Endodermal cell (in vitro differentiated cells): ENCODE measurements at regions not wholly inside any gene's neighbourhood (a gene's known extent, or its start where the extent isn't known, plus 50 kb on each side); places are given as distances from the start of the nearest gene placed in this dataset.

Experiments
- DNase-seq: peaks from one replicate; pipeline ENCODE4 v3.0.0-alpha.2; 2017
- H3K27ac ChIP-seq: 2 replicates; pipeline ENCODE4 v1.5.1; 2013; ENCODE audit warnings: mild to moderate bottlenecking, low read depth, low read length, moderate library complexity
- H3K27me3 ChIP-seq: 2 replicates; pipeline ENCODE4 v1.6.1; 2013; ENCODE audit warnings: mild to moderate bottlenecking, low read length, moderate library complexity; ENCODE audit not compliant: insufficient read depth, control insufficient read depth, poor library complexity, severe bottlenecking
- H3K36me3 ChIP-seq: 2 replicates; pipeline ENCODE4 v1.7.0; 2013; ENCODE audit warnings: mild to moderate bottlenecking, low read length, moderate library complexity; ENCODE audit not compliant: control insufficient read depth, insufficient read depth
- H3K4me1 ChIP-seq: one replicate; pipeline ENCODE4 v1.7.0; 2013; ENCODE audit warnings: low read length; ENCODE audit not compliant: control insufficient read depth, insufficient read depth
- H3K4me3 ChIP-seq: 2 replicates; pipeline ENCODE4 v1.5.1; 2013; ENCODE audit warnings: mild to moderate bottlenecking, low read length, moderate library complexity
- H3K9ac ChIP-seq: 2 replicates; pipeline ENCODE4 v1.6.1; 2013; ENCODE audit warnings: mild to moderate bottlenecking, low read length, moderate library complexity; ENCODE audit not compliant: poor library complexity, severe bottlenecking; ENCODE audit errors: extremely low read depth
- H3K9me3 ChIP-seq: 2 replicates; pipeline ENCODE4 v1.6.1; 2013; ENCODE audit warnings: mild to moderate bottlenecking, low read length, moderate library complexity; ENCODE audit not compliant: control insufficient read depth
- H3K27ac Mint-ChIP-seq: 2 replicates; pipeline ENCODE4 v1.8.0; 2020; ENCODE audit warnings: mixed read lengths
- H3K27me3 Mint-ChIP-seq: 2 replicates; pipeline ENCODE4 v1.8.0; 2021; ENCODE audit warnings: mild to moderate bottlenecking, mixed read lengths; ENCODE audit not compliant: insufficient read depth
- H3K36me3 Mint-ChIP-seq: 2 replicates; pipeline ENCODE4 v1.8.0; 2020; ENCODE audit warnings: low read depth, mixed read lengths
- H3K4me1 Mint-ChIP-seq: 2 replicates; pipeline ENCODE4 v1.8.0; 2020; ENCODE audit warnings: mixed read lengths
- H3K4me3 Mint-ChIP-seq: 2 replicates; pipeline ENCODE4 v1.8.0; 2020; ENCODE audit warnings: mild to moderate bottlenecking, moderate library complexity, mixed read lengths
- H3K9me3 Mint-ChIP-seq: 2 replicates; pipeline ENCODE4 v1.8.0; 2020; ENCODE audit warnings: mild to moderate bottlenecking, mixed read lengths
- WGBS, 2 experiments: methylation state at CpG; one replicate each; pipeline versions ENCODE4 v1.1.5 to v1.1.7; 2013; ENCODE audit warnings: missing lambda C conversion rate in 2 of 2, mixed read lengths in 1 of 2; ENCODE audit not compliant: insufficient coverage in 1 of 2, insufficient read length in 1 of 2; 5-methylcytosine and 5-hydroxymethylcytosine counted together
- TF ChIP-seq, protein P1 (sequence below): fragments of 200-600 bp; sonication (generic); conservative IDR thresholded peaks from 2 replicates; pipeline ENCODE4 v1.5.0; 2021; ENCODE audit warnings: antibody characterized with exemption, mild to moderate bottlenecking

DNA sequence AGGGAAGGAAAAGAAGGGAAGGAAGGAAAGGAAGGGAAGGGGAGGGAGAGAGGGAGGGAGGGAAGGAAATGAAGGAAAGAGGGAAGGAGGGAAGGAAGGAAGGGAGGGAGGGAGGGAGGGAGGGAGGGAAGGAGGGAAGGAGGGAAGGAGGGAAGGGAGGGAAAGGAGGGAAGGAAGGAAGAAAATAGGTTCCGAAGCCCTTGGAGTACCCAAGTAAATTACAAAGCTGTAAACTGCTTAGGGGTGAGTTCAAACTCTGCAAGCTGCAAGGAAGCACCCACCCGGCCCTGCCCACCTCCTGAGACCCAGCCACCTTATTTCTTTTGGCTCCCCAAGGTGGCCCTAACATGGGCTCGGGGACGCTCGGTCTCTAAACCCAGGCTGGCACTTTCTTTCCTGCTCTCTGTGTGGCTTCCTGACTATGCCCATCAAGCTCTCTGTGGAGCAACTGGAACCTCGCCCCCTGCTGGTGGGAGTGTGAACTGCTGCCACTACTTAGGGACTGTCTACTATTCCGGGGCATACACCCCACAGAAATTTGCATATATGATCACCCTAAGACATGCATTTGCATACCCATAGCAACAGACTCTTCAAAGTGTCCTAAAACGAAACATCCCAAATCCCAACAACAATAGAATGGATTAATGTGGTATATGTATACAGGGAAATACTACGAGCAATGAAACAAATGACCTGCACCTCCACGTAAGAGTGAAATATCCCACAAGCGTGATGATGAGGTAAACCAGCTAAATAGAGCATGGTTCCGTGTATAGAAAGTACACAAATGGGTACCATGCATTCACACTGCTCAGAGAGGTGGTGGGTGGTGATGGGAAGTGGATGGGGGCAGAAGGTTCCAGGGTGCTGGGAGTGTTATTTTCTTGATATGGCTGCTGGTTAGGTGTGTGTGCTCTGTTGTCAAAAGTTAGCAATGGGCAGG is 151.7 kb upstream of the TBL1X start:
- no peaks in the 10 kb centered on the region for H3K36me3 Mint-ChIP-seq
- H3K27ac Mint-ChIP-seq = no peak overlapping the region
- Histone ChIP-seq H3K27ac (no peak overlapping the region), H3K9ac (no peak overlapping the region), H3K4me3 (no peak overlapping the region), H3K4me1 (no peaks in the 10 kb centered on the region), H3K9me3 (no peaks in the 10 kb centered on the region), H3K36me3 (no peaks in the 10 kb centered on the region), H3K27me3 (no peaks in the 10 kb centered on the region)
- TF ChIP-seq, protein P1, sequence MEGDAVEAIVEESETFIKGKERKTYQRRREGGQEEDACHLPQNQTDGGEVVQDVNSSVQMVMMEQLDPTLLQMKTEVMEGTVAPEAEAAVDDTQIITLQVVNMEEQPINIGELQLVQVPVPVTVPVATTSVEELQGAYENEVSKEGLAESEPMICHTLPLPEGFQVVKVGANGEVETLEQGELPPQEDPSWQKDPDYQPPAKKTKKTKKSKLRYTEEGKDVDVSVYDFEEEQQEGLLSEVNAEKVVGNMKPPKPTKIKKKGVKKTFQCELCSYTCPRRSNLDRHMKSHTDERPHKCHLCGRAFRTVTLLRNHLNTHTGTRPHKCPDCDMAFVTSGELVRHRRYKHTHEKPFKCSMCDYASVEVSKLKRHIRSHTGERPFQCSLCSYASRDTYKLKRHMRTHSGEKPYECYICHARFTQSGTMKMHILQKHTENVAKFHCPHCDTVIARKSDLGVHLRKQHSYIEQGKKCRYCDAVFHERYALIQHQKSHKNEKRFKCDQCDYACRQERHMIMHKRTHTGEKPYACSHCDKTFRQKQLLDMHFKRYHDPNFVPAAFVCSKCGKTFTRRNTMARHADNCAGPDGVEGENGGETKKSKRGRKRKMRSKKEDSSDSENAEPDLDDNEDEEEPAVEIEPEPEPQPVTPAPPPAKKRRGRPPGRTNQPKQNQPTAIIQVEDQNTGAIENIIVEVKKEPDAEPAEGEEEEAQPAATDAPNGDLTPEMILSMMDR = peak; percentile 84
- H3K9me3 Mint-ChIP-seq = peaks cover 53% of the 10 kb centered on the region
- no peak overlapping the region for H3K4me3 Mint-ChIP-seq
- H3K27me3 Mint-ChIP-seq = no peaks in the 10 kb centered on the region
- 76 to 94% methylated on average over 3 to 10 of the region's 12 CpGs for WGBS, 2 experiments
- DNase-seq = peak; percentile 78
- no peaks in the 10 kb centered on the region for H3K4me1 Mint-ChIP-seq

- Histone ChIP-seq H3K9ac (no peak overlapping the region), H3K9me3 (no peaks in the 10 kb centered on the region), H3K27me3 (no peaks in the 10 kb centered on the region), H3K27ac (no peak overlapping the region), H3K36me3 (no peaks in the 10 kb centered on the region), H3K4me1 (no peaks in the 10 kb centered on the region), H3K4me3 (no peak overlapping the region)
- Mint-ChIP-seq H3K4me1 (no peaks in the 10 kb centered on the region), H3K9me3 (peaks cover 52% of the 10 kb centered on the region), H3K27me3 (no peaks in the 10 kb centered on the region), H3K4me3 (no peak overlapping the region), H3K27ac (no peak overlapping the region), H3K36me3 (no peaks in the 10 kb centered on the region)
- WGBS, 2 experiments = 96% methylated on average over 3 of the region's 3 CpGs; no CpG with 5 or more reads in 1 of the 2 experiments
- TF ChIP-seq, protein P1 = no peak
- DNase-seq = no peak
Observed at GRCh38 chrX:9315086-9315485, 149.8 kb upstream of the TBL1X start.

DNA sequence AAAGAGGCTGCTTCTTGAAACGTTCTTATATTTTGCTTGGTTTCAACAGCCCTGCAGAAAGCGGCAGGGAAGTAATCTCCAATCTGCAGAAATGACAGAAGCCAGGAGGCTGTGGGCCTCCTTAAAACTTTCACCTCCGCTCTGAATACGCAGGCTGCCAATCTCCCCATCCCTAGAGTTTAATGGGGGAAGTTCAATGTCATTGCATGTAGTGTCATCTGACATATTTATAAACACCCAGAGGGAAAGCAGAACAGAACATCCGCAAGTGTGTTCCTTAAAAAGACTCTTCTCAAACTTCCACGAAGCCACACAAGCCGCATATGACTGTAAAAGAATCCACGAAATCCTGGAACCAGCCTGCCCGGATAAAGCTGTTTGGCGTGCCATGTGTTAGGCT is 148.8 kb upstream of the TBL1X start:
- no peak for DNase-seq
- no peak overlapping the region for H3K27ac Mint-ChIP-seq

More for the DNA sequence above, 148.8 kb upstream of the TBL1X start:
- peaks cover 52% of the 10 kb centered on the region for H3K9me3 Mint-ChIP-seq
- H3K36me3 Mint-ChIP-seq = no peaks in the 10 kb centered on the region
- no peak overlapping the region for H3K4me3 Mint-ChIP-seq
- H3K27ac ChIP-seq = no peak overlapping the region
- H3K27me3 Mint-ChIP-seq = no peaks in the 10 kb centered on the region
- no peaks in the 10 kb centered on the region for H3K4me1 ChIP-seq
- WGBS, 2 experiments = 83 to 100% methylated on average over 3 to 10 of the region's 10 CpGs
- peaks cover 3% of the 10 kb centered on the region for H3K4me1 Mint-ChIP-seq
- H3K9me3 ChIP-seq = no peaks in the 10 kb centered on the region
- TF ChIP-seq, protein P1 = no peak
- no peaks in the 10 kb centered on the region for H3K27me3 ChIP-seq
- no peak overlapping the region for H3K9ac ChIP-seq
- no peaks in the 10 kb centered on the region for H3K36me3 ChIP-seq
- H3K4me3 ChIP-seq = no peak overlapping the region
